ENCODE measurements at regions not wholly inside any gene's neighbourhood (a gene's known extent, or its start where the extent isn't known, plus 50 kb on each side); places are given as distances from the start of the nearest gene placed in this dataset.

DNA sequence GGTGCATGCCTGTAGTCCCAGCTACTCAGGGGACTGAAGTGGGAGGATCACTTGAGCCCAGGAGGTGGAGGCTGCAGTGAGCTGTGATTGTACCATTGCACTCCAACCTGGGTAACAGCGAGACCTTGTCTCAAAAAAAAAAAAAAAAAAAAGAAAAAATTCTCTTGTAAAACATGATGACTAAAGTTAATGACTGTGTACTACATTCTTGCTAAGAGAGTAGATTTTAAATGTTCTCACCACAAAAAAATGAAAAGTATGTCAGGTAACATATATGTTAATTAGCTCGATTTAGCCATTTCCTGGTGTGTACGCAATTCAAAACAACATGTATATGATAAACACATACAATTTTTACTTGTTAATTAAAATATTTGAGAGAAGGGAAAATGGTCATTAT, 480.7 kb upstream of the RGS6 start:
- no peak for TF ChIP-seq CTCF (IDR thresholded peaks at IDR 0.05)
- intact Hi-C loops (cut with DNase I): no loop called here

GRCh38 chr14:71452539-71452938, 479.7 kb upstream of the RGS6 start:
- intact Hi-C loops (cut with DNase I): no loop called here
- Histone ChIP-seq H3K27me3 (no peaks in the 10 kb centered on the region), H3K36me3 (no peaks in the 10 kb centered on the region), H3K27ac (no peak overlapping the region), H3K9me3 (no peaks in the 10 kb centered on the region), H3K4me3 (no peak overlapping the region), H3K4me1 (peaks cover 4% of the 10 kb centered on the region)
- no peak for TF ChIP-seq CTCF (IDR thresholded peaks at IDR 0.05)
- no peak for DNase-seq
- ATAC-seq: no peak

More for the DNA sequence above, 480.7 kb upstream of the RGS6 start:
- Histone ChIP-seq H3K4me3 (no peak overlapping the region), H3K4me1 (peaks cover 4% of the 10 kb centered on the region), H3K36me3 (no peaks in the 10 kb centered on the region), H3K27ac (no peak overlapping the region), H3K9me3 (no peaks in the 10 kb centered on the region), H3K27me3 (no peaks in the 10 kb centered on the region)
- DNase-seq: no peak
- ATAC-seq: no peak

DNA sequence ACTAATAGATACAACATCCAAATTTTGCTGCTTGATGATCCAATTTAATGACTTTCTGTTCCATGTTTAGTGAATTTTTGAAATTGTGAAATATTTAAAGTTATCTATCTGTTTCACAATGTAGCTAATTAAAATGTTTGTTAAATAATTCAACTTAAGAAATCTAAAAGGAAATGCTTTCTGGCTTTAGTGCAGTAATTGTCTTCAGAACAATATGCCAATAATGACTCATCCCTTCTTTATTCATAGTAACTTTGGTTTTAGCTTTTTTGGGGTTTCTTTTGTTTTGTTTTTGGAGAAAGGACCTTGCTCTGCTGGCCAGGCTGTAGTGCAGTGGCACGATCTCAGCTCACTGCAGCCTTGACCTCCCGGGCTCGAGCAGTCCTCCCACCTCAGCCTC, 479.2 kb upstream of the RGS6 start:
- Histone ChIP-seq H3K4me1 (peaks cover 4% of the 10 kb centered on the region), H3K36me3 (no peaks in the 10 kb centered on the region), H3K27ac (no peak overlapping the region), H3K27me3 (no peaks in the 10 kb centered on the region), H3K4me3 (no peak overlapping the region), H3K9me3 (no peaks in the 10 kb centered on the region)
- intact Hi-C loops (cut with DNase I): no loop called here
- no peak for DNase-seq
- no peak for TF ChIP-seq CTCF (IDR thresholded peaks at IDR 0.05)
- ATAC-seq: no peak

DNA sequence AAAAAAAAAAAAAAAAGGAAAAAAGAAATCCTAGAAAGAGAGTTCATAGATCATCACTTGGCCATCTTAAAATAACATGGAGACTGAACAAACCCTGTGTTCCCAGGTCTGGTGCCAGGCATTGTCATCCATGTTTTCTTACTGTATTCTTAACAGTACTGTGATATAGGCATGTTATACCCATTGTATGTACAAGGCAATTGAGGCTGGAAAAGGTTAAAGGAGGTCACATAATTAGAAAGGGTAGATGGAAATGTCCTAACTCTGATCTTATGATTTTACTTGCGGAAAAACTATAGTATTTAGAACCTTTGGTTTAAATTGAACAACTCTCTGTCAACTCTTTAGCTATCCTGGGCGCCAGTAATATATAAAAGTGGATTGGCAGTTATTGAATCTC, 478.2 kb upstream of the RGS6 start:
- Histone ChIP-seq H3K9me3 (no peaks in the 10 kb centered on the region), H3K4me1 (peaks cover 4% of the 10 kb centered on the region), H3K36me3 (no peaks in the 10 kb centered on the region), H3K27ac (no peak overlapping the region), H3K4me3 (no peak overlapping the region), H3K27me3 (no peaks in the 10 kb centered on the region)
- TF ChIP-seq CTCF (IDR thresholded peaks at IDR 0.05): no peak
- ATAC-seq: no peak
- DNase-seq: no peak
- intact Hi-C loops (cut with DNase I): no loop called here

- H3K27ac ChIP-seq: no peak overlapping the region
- H3K4me3 ChIP-seq: no peak overlapping the region
- no peaks in the 10 kb centered on the region for H3K9me3 ChIP-seq
- intact Hi-C loops (cut with DNase I): no loop called here
- TF ChIP-seq CTCF (IDR thresholded peaks at IDR 0.05): no peak
- peaks cover 4% of the 10 kb centered on the region for H3K4me1 ChIP-seq
- H3K36me3 ChIP-seq: no peaks in the 10 kb centered on the region
- DNase-seq (no peak), ATAC-seq (no peak)
- H3K27me3 ChIP-seq: no peaks in the 10 kb centered on the region
Measured at GRCh38 chr14:71454513-71455332, 477.5 kb upstream of the RGS6 start.

Measured in upper lobe of right lung (tissue), 1 donor.